ENCODE measurements at regions not wholly inside any gene's neighbourhood (a gene's known extent, or its start where the extent isn't known, plus 50 kb on each side); places are given as distances from the start of the nearest gene placed in this dataset.

DNA sequence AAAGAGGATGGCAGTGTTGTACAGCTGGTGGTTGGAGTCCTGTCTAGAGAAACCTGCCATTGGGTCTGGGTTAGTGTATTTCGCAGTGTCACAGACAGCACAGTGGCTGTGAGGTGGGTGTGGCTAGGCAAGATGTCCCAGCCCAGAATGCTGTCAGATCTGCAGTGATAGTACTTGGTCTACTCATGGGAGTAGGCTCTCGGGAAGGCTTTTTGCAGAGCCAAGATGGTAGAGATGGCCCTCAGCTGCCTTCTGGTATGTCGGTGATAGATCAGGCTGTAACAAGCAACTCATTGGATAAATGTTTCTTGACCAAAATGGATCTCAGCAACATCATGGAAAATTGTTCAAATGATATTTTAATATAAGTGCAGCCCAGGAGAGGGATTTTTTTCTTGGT, 84.3 kb upstream of the WDR1 start:
- no peak for TF ChIP-seq YY1 (IDR thresholded peaks at IDR 0.05; ENCODE audit: insufficient read depth, insufficient read length)
- no peak for TF ChIP-seq ZNF274 (IDR thresholded peaks at IDR 0.05; ENCODE audit: low read depth, low read length)
- TF ChIP-seq SUZ12 (IDR thresholded peaks at IDR 0.05; ENCODE audit: extremely low read depth, insufficient read depth, insufficient read length): no peak

All from NT2/D1 (cell line).